ENCODE measurements at regions not wholly inside any gene's neighbourhood (a gene's known extent, or its start where the extent isn't known, plus 50 kb on each side); places are given as distances from the start of the nearest gene placed in this dataset.

- TF ChIP-seq BRF2 (CRISPR knock-in tag; IDR thresholded peaks at IDR 0.05) (no peak), FUBP1 (CRISPR knock-in tag; IDR thresholded peaks at IDR 0.05; ENCODE audit: borderline replicate concordance) (no peak), ZNF704 (CRISPR knock-in tag; IDR thresholded peaks at IDR 0.05; ENCODE audit: borderline replicate concordance) (no peak), SAP130 (CRISPR knock-in tag; IDR thresholded peaks at IDR 0.05; ENCODE audit: low read depth) (no peak), ZNF446 (CRISPR knock-in tag; IDR thresholded peaks at IDR 0.05) (no peak), ZNF678 (CRISPR knock-in tag; IDR thresholded peaks at IDR 0.05) (no peak), TCF12 (IDR thresholded peaks at IDR 0.05) (no peak), TCF12 (CRISPR knock-in tag; IDR thresholded peaks at IDR 0.05) (no peak), ZNF124 (CRISPR knock-in tag; IDR thresholded peaks at IDR 0.05) (no peak), ETV6 (CRISPR knock-in tag; conservative IDR thresholded peaks at IDR 0.05) (no peak), CTCF (CRISPR knock-in tag; IDR thresholded peaks at IDR 0.05) (no peak), USF2 (IDR thresholded peaks at IDR 0.05; ENCODE audit: low read depth, low read length) (no peak), USF2 (CRISPR knock-in tag; IDR thresholded peaks at IDR 0.05; ENCODE audit: borderline replicate concordance) (no peak), ZNF121 (CRISPR knock-in tag; IDR thresholded peaks at IDR 0.05) (no peak), ATF4 (CRISPR knock-in tag; IDR thresholded peaks at IDR 0.05) (no peak)
Measured at GRCh38 chr5:8500426-8500825, 631.5 kb downstream of the MTRR start.
